ENCODE measurements at regions not wholly inside any gene's neighbourhood (a gene's known extent, or its start where the extent isn't known, plus 50 kb on each side); places are given as distances from the start of the nearest gene placed in this dataset.
A peak's percentile ranks its signal among the peaks of the same experiment; 100 is the strongest.

- Histone ChIP-seq H2AFZ (ENCODE audit: low read depth) (peak overlapping the region; percentile 1; the same call in 1 of the 2 replicates), H3K4me1 (ENCODE audit: low read depth, poor library complexity, severe bottlenecking) (peaks cover 44% of the 10 kb centered on the region), H4K20me1 (ENCODE audit: insufficient read depth) (no peaks in the 10 kb centered on the region), H3K9ac (0 out of 2 replicates have a peak overlapping the region, but pooled peaks have one; percentile 7), H3K4me3 (IDR thresholded peaks at IDR 0.05; ENCODE audit: insufficient read depth, low read depth, low read length) (no peak overlapping the region), H3K4me2 (peak overlapping the region; percentile 72), H3K79me2 (ENCODE audit: insufficient read depth, low read depth) (no peaks in the 10 kb centered on the region), H3K27me3 (ENCODE audit: insufficient read depth, low read depth) (no peaks in the 10 kb centered on the region), H3K27ac (peak overlapping the region; percentile 41; the same call in 1 of the 2 replicates), H3K36me3 (ENCODE audit: insufficient read depth) (no peaks in the 10 kb centered on the region)
- TF ChIP-seq CTCF (conservative IDR thresholded peaks at IDR 0.05; ENCODE audit: low read depth, low read length): no peak
Measured at GRCh38 chr4:108483079-108483478, 137.3 kb upstream of the RPL34 start.

GRCh38 chr4:108480881-108481280 lies 139.5 kb upstream of the RPL34 start:
- Histone ChIP-seq H3K4me3 (IDR thresholded peaks at IDR 0.05; ENCODE audit: insufficient read depth, low read depth, low read length) (no peak overlapping the region), H2AFZ (ENCODE audit: low read depth) (no peak overlapping the region), H3K27ac (no peak overlapping the region), H4K20me1 (ENCODE audit: insufficient read depth) (no peaks in the 10 kb centered on the region), H3K9ac (no peak overlapping the region), H3K4me1 (ENCODE audit: low read depth, poor library complexity, severe bottlenecking) (peaks cover 39% of the 10 kb centered on the region), H3K4me2 (no peak overlapping the region), H3K36me3 (ENCODE audit: insufficient read depth) (no peaks in the 10 kb centered on the region), H3K27me3 (ENCODE audit: insufficient read depth, low read depth) (no peaks in the 10 kb centered on the region), H3K79me2 (ENCODE audit: insufficient read depth, low read depth) (no peaks in the 10 kb centered on the region)
- TF ChIP-seq CTCF (conservative IDR thresholded peaks at IDR 0.05; ENCODE audit: low read depth, low read length): no peak

GRCh38 chr4:108477527-108478108 lies 142.8 kb upstream of the RPL34 start:
- Histone ChIP-seq H3K27me3 (ENCODE audit: insufficient read depth, low read depth) (no peaks in the 10 kb centered on the region), H3K36me3 (ENCODE audit: insufficient read depth) (no peaks in the 10 kb centered on the region), H3K79me2 (ENCODE audit: insufficient read depth, low read depth) (no peaks in the 10 kb centered on the region), H3K4me2 (no peak overlapping the region), H3K4me1 (ENCODE audit: low read depth, poor library complexity, severe bottlenecking) (peaks cover 11% of the 10 kb centered on the region), H3K4me3 (IDR thresholded peaks at IDR 0.05; ENCODE audit: insufficient read depth, low read depth, low read length) (no peak overlapping the region), H3K27ac (no peak overlapping the region), H4K20me1 (ENCODE audit: insufficient read depth) (no peaks in the 10 kb centered on the region), H3K9ac (no peak overlapping the region), H2AFZ (ENCODE audit: low read depth) (no peak overlapping the region)
- no peak for TF ChIP-seq CTCF (conservative IDR thresholded peaks at IDR 0.05; ENCODE audit: low read depth, low read length)

- no peaks in the 10 kb centered on the region for H3K79me2 ChIP-seq (ENCODE audit: insufficient read depth, low read depth)
- no peak overlapping the region for H3K27ac ChIP-seq
- H3K4me1 ChIP-seq (ENCODE audit: low read depth, poor library complexity, severe bottlenecking): peaks cover 13% of the 10 kb centered on the region
- no peak overlapping the region for H2AFZ ChIP-seq (ENCODE audit: low read depth)
- H3K4me2 ChIP-seq: no peak overlapping the region
- no peak for TF ChIP-seq CTCF (conservative IDR thresholded peaks at IDR 0.05; ENCODE audit: low read depth, low read length)
- no peaks in the 10 kb centered on the region for H3K36me3 ChIP-seq (ENCODE audit: insufficient read depth)
- no peak overlapping the region for H3K4me3 ChIP-seq (IDR thresholded peaks at IDR 0.05; ENCODE audit: insufficient read depth, low read depth, low read length)
- H3K27me3 ChIP-seq (ENCODE audit: insufficient read depth, low read depth): no peaks in the 10 kb centered on the region
- H3K9ac ChIP-seq: no peak overlapping the region
- no peaks in the 10 kb centered on the region for H4K20me1 ChIP-seq (ENCODE audit: insufficient read depth)
Measured at GRCh38 chr4:108473163-108473720, 147.1 kb upstream of the RPL34 start.
